HepG2 (cell line): ENCODE measurements at regions not wholly inside any gene's neighbourhood (a gene's known extent, or its start where the extent isn't known, plus 50 kb on each side); places are given as distances from the start of the nearest gene placed in this dataset.

Experiments used
- ATAC-seq: fragments of 200-7000 bp; cut with Tn5 transposase; 3 replicates; pipeline ENCODE4 v1.9.1; 2020; ENCODE audit warnings: mild to moderate bottlenecking, moderate library complexity
- BruUV-seq: library from RNA; stranded (reverse); fragments of 400-500 nt; replicated peaks from 2 replicates; lab custom pipeline; 2021; lab: Mats Ljungman, UMichigan
- CTCF ChIA-PET: fragments of 300-600 bp; formaldehyde crosslinking; extraction: SDS; loops from one replicate; lab custom pipeline; 2021; ENCODE audit warnings: low total read pairs, inconsistent platforms, low intra/inter-chr PET ratio; lab: Yijun Ruan, JAX
- POLR2A ChIA-PET: fragments of 350-600 bp; sonication (Branson Sonifier 250); formaldehyde crosslinking; loops from one replicate; lab custom pipeline; 2020; ENCODE audit warnings: antibody characterized with exemption, inconsistent platforms; lab: Yijun Ruan, JAX
- DNase-seq: peaks from one replicate; pipeline ENCODE4 v3.0.0-alpha.2; 2015; ENCODE audit warnings: low spot score
- FAIRE-seq: peaks from 3 replicates; lab custom pipeline; 2011; peaks lifted over from hg19 to GRCh38; lab: Jason Lieb, UNC
- H2AFZ ChIP-seq: one replicate; pipeline ENCODE4 v1.6.1; 2011; ENCODE audit warnings: low read length, inconsistent platforms
- H3K27ac ChIP-seq: fragments of 300-600 bp; 3 replicates; pipeline ENCODE4 v1.8.0; 2011; ENCODE audit warnings: mixed run types, mild to moderate bottlenecking, mixed read lengths, low read length, inconsistent platforms; ENCODE audit not compliant: insufficient read depth; ENCODE audit errors: extremely low read length
- H3K27me3 ChIP-seq, 2 experiments: fragments of 200-600 bp in 1 of 2; 2 replicates in 1 of 2; 3 replicates in 1 of 2; pipeline versions ENCODE4 v1.6.0 to v1.8.0; 2011; ENCODE audit warnings: low read length in 2 of 2, mild to moderate bottlenecking in 2 of 2, moderate library complexity in 2 of 2, inconsistent platforms in 1 of 2; ENCODE audit not compliant: insufficient read depth in 2 of 2, control insufficient read depth in 1 of 2
- H3K36me3 ChIP-seq, 2 experiments: fragments of 200-600 bp in 1 of 2; replicated peaks in 1 of 2; 2 replicates in 1 of 2; 3 replicates in 1 of 2; pipeline versions ENCODE4 v1.5.1 to v1.8.0; 2011; ENCODE audit warnings: low read length in 2 of 2, inconsistent platforms in 1 of 2; ENCODE audit not compliant: insufficient read depth in 2 of 2, control insufficient read depth in 1 of 2
- H3K4me1 ChIP-seq: 2 replicates; pipeline ENCODE4 v1.5.1; 2012; ENCODE audit warnings: low read length, inconsistent platforms; ENCODE audit not compliant: insufficient read depth
- H3K4me2 ChIP-seq: 2 replicates; pipeline ENCODE4 v1.6.0; 2011; ENCODE audit warnings: low read depth, low read length, inconsistent platforms
- H3K4me3 ChIP-seq, 3 experiments: fragments of 200-600 bp in 1 of 3; sonication (generic), shearing (Covaris generic) in 1 of 3; replicated peaks in 1 of 3; 2 replicates each; pipeline ENCODE4 v1.5.1; 2011 to 2016; ENCODE audit warnings: low read length in 3 of 3, inconsistent platforms in 2 of 3, low read depth in 2 of 3, mild to moderate bottlenecking in 2 of 3, control low read depth in 1 of 3, mixed read lengths in 1 of 3; ENCODE audit not compliant: insufficient read depth in 1 of 3
- H3K79me2 ChIP-seq: one replicate; pipeline ENCODE4 v1.6.1; 2011; ENCODE audit warnings: low read length, inconsistent platforms; ENCODE audit not compliant: insufficient read depth
- H3K9ac ChIP-seq: 2 replicates; pipeline ENCODE4 v1.6.0; 2011; ENCODE audit warnings: mild to moderate bottlenecking, low read depth, low read length, inconsistent platforms; ENCODE audit not compliant: insufficient read depth
- H3K9me3 ChIP-seq: 2 replicates; pipeline ENCODE4 v1.5.1; 2012; ENCODE audit warnings: mild to moderate bottlenecking, low read length
- H4K20me1 ChIP-seq: 2 replicates; pipeline ENCODE4 v1.6.0; 2011; ENCODE audit warnings: inconsistent platforms, mild to moderate bottlenecking, low read length, moderate library complexity; ENCODE audit not compliant: insufficient read depth
- EZH2 ChIP-seq: conservative IDR thresholded peaks from 2 replicates; pipeline ENCODE4 v1.6.1; 2012; ENCODE audit warnings: mild to moderate bottlenecking, low read depth, low read length, moderate library complexity
- FLYWCH1 ChIP-seq: sonication (generic); formaldehyde crosslinking; IDR thresholded peaks from 2 replicates; pipeline ENCODE4 v1.8.1; 2023; ENCODE audit warnings: mild to moderate bottlenecking, missing genetic modification reagents
- FOSL2 ChIP-seq: sonication (generic); formaldehyde crosslinking; IDR thresholded peaks from 2 replicates; pipeline ENCODE4 v1.4.0; 2020; ENCODE audit warnings: missing genetic modification reagents
- HMG20B ChIP-seq: conservative IDR thresholded peaks from 2 replicates; pipeline ENCODE4 v1.6.1; 2016; ENCODE audit warnings: missing genetic modification reagents, missing compliant biosample characterization
- HMGXB4 ChIP-seq, 2 experiments: sonication (generic) in 1 of 2; formaldehyde crosslinking in 1 of 2; IDR thresholded peaks; 2 replicates each; pipeline versions ENCODE4 v1.4.0 to v1.6.1; 2018 to 2020; ENCODE audit warnings: missing genetic modification reagents in 2 of 2, borderline replicate concordance in 1 of 2, low read depth in 1 of 2, mild to moderate bottlenecking in 1 of 2, missing biosample characterization in 1 of 2
- HNRNPUL1 ChIP-seq: fragments of 200-400 bp; formaldehyde crosslinking; IDR thresholded peaks from 2 replicates; pipeline ENCODE4 v1.6.1; 2017; ENCODE audit warnings: low read depth, mild to moderate bottlenecking, low read length, moderate library complexity
- IKZF1 ChIP-seq: fragments of 450-650 bp; IDR thresholded peaks from 2 replicates; pipeline ENCODE4 v1.7.1; 2016
- MED8 ChIP-seq: sonication (generic); formaldehyde crosslinking; IDR thresholded peaks from 2 replicates; pipeline ENCODE4 v1.8.1; 2023; ENCODE audit warnings: mild to moderate bottlenecking, missing genetic modification reagents; ENCODE audit not compliant: insufficient replicate concordance
- NR1H2 ChIP-seq: sonication (generic); formaldehyde crosslinking; IDR thresholded peaks from 2 replicates; pipeline ENCODE4 v1.8.1; 2022; ENCODE audit warnings: low read depth, missing genetic modification reagents, borderline replicate concordance
- PHF20 ChIP-seq: sonication (generic); formaldehyde crosslinking; IDR thresholded peaks from 2 replicates; pipeline ENCODE4 v1.5.0; 2020; ENCODE audit warnings: mild to moderate bottlenecking, missing genetic modification reagents
- SIX4 ChIP-seq: sonication (generic); formaldehyde crosslinking; IDR thresholded peaks from 2 replicates; pipeline ENCODE4 v1.4.0; 2020; ENCODE audit warnings: missing genetic modification reagents
- TBP ChIP-seq: sonication (generic); formaldehyde crosslinking; IDR thresholded peaks from 2 replicates; pipeline ENCODE4 v1.5.0; 2020; ENCODE audit warnings: missing genetic modification reagents
- TSC22D2 ChIP-seq: sonication (generic); formaldehyde crosslinking; IDR thresholded peaks from 2 replicates; pipeline ENCODE4 v1.5.1; 2020; ENCODE audit warnings: missing genetic modification reagents, mild to moderate bottlenecking, borderline replicate concordance
- ZNF674 ChIP-seq: sonication (generic); formaldehyde crosslinking; IDR thresholded peaks from 2 replicates; pipeline ENCODE4 v1.5.0; 2020; ENCODE audit warnings: low read depth, mild to moderate bottlenecking, missing genetic modification reagents
- ZNF713 ChIP-seq: sonication (generic); formaldehyde crosslinking; IDR thresholded peaks from 2 replicates; pipeline ENCODE4 v1.4.0; 2020; ENCODE audit warnings: mild to moderate bottlenecking, missing genetic modification reagents
- WGBS: methylation state at CpG from one replicate; pipeline ENCODE4 v1.1.6; 2017; ENCODE audit warnings: low lambda C conversion rate; 5-methylcytosine and 5-hydroxymethylcytosine counted together
- in situ Hi-C: cut with HindIII; loops from 2 replicates; pipeline ENCODE4 v1.10.0; 2017; ENCODE audit warnings: low pct_unique_long_range_greater_than_20kb; ENCODE audit not compliant: extremely low pct_ligation_motif_present
- intact Hi-C: fragments of 100-400 bp; cut with micrococcal nuclease; formaldehyde crosslinking; loops from one replicate; pipeline ENCODE4 v1.10.0; 2022; ENCODE audit not compliant: unreplicated experiment
- TF ChIP-seq, protein P1 (sequence below): sonication (generic); formaldehyde crosslinking; conservative IDR thresholded peaks from 2 replicates; pipeline ENCODE4 v1.5.0; 2020; ENCODE audit warnings: missing genetic modification reagents
- TF ChIP-seq, protein P2 (sequence below): sonication (generic); formaldehyde crosslinking; conservative IDR thresholded peaks from 2 replicates; pipeline ENCODE4 v1.8.0; 2022; ENCODE audit warnings: low read depth, missing genetic modification reagents

DNA sequence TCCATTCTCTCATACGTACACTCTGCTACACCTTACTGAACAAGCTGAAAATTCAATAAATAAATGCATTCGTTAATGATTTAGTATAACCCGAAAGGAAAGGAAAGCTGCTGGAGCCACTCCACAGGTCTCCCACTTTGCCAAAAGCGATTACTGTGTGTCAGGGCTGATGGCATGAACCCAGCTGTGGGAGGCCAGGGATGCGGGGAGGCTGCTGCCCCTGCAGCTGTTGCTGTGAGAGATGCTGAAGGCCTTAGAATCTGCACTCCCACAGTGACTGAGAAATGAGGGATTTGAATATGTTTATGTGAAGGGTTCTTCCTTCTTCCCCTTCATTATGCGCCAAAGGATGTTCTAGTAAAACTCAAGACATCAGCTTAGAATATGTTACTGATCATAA, 58.7 kb upstream of the NBEA start (continued):
- TF ChIP-seq, protein P1, sequence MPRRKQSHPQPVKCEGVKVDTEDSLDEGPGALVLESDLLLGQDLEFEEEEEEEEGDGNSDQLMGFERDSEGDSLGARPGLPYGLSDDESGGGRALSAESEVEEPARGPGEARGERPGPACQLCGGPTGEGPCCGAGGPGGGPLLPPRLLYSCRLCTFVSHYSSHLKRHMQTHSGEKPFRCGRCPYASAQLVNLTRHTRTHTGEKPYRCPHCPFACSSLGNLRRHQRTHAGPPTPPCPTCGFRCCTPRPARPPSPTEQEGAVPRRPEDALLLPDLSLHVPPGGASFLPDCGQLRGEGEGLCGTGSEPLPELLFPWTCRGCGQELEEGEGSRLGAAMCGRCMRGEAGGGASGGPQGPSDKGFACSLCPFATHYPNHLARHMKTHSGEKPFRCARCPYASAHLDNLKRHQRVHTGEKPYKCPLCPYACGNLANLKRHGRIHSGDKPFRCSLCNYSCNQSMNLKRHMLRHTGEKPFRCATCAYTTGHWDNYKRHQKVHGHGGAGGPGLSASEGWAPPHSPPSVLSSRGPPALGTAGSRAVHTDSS (CRISPR knock-in tag) = no peak
- TF ChIP-seq, protein P2, sequence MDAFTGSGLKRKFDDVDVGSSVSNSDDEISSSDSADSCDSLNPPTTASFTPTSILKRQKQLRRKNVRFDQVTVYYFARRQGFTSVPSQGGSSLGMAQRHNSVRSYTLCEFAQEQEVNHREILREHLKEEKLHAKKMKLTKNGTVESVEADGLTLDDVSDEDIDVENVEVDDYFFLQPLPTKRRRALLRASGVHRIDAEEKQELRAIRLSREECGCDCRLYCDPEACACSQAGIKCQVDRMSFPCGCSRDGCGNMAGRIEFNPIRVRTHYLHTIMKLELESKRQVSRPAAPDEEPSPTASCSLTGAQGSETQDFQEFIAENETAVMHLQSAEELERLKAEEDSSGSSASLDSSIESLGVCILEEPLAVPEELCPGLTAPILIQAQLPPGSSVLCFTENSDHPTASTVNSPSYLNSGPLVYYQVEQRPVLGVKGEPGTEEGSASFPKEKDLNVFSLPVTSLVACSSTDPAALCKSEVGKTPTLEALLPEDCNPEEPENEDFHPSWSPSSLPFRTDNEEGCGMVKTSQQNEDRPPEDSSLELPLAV = no peak
- TF ChIP-seq FOSL2 (CRISPR knock-in tag) (no peak), NR1H2 (CRISPR knock-in tag) (no peak)

- TF ChIP-seq HMGXB4 (CRISPR knock-in tag; IDR thresholded peaks at IDR 0.05; ENCODE audit: borderline replicate concordance in 1 of 2, low read depth in 1 of 2) (no peak), ZNF713 (CRISPR knock-in tag) (no peak), FLYWCH1 (CRISPR knock-in tag) (no peak), HNRNPUL1 (no peak), TBP (CRISPR knock-in tag) (no peak), FOSL2 (CRISPR knock-in tag) (no peak), PHF20 (no peak), ZNF674 (CRISPR knock-in tag) (no peak), SIX4 (CRISPR knock-in tag) (no peak), TSC22D2 (CRISPR knock-in tag) (no peak), IKZF1 (no peak), MED8 (no peak), HMG20B (no peak), EZH2 (no peak)
- TF ChIP-seq, protein P1 (CRISPR knock-in tag) = no peak
- no peaks in the 10 kb centered on the region for H4K20me1 ChIP-seq
- H3K36me3 ChIP-seq = no peaks in the 10 kb centered on the region
- POLR2A ChIA-PET = no interaction called here
- H3K9ac ChIP-seq = no peak overlapping the region
- no peak for FAIRE-seq
- no TSS peak for BruUV-seq
- DNase-seq = no peak
- no peaks in the 10 kb centered on the region for H3K79me2 ChIP-seq
- no peaks in the 10 kb centered on the region for H3K9me3 ChIP-seq
- H3K27me3 ChIP-seq = peaks cover 0 to 3% of the 10 kb centered on the region in 2 experiments; a peak in 1 of 5 replicates
- WGBS = 52% methylated on average over 2 of the region's 2 CpGs
- in situ Hi-C loops = no loop called here
- H2AFZ ChIP-seq = no peak overlapping the region
- H3K4me3 ChIP-seq = no peak overlapping the region
- H3K27ac ChIP-seq = no peak overlapping the region
- H3K4me1 ChIP-seq = peaks cover 7% of the 10 kb centered on the region; the same call in 1 of the 2 replicates
- intact Hi-C loops = no loop called here
- no peak for ATAC-seq
- H3K4me2 ChIP-seq = no peak overlapping the region
- CTCF ChIA-PET = no interaction called here
Measured at GRCh38 chr13:34884366-34884765, 57.7 kb upstream of the NBEA start.
